Left lobe of liver (tissue), 2 donors: ENCODE measurements at regions not wholly inside any gene's neighbourhood (a gene's known extent, or its start where the extent isn't known, plus 50 kb on each side); places are given as distances from the start of the nearest gene placed in this dataset.

Experiments
- ATAC-seq: fragments of 200-7000 bp; cut with Tn5 transposase; one replicate; pipeline ENCODE4 v1.9.1; 2020; ENCODE audit warnings: mild to moderate bottlenecking, moderate library complexity
- DNase-seq: peaks from one replicate; pipeline ENCODE4 v3.0.0-alpha.2; 2020; ENCODE audit warnings: low spot score
- donor health status: DM: no; HTN: no; CAD: no; lungs with moderate emphysema.
- donor health status: DM: no; HTN: yes; CAD: no.

- no peak for ATAC-seq
- DNase-seq = no peak
These were observed 361.5 kb downstream of the EPM2A start for GRCh38 chr6:145373826-145374225.

GRCh38 chr6:145374570-145374969 is 360.8 kb downstream of the EPM2A start:
- DNase-seq (no peak), ATAC-seq (no peak)

DNA sequence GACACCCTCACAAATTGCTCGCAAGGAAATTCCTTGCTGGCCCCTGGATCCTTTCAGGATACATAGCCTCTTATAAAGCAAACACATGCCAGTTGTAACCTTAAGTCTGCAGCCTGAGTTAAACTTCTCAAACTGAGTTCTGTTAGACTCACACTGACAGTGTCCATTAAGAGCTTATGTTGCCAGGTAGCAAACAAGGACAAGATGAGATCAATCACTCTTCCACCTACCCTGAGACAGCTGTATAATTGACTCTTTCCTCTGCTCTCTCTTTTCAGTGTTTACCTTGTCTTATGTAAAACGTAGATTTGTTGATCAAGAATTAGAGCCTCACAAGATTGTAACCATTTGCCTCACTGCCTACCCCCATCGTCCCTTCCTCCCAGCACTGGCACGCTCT is 359.8 kb downstream of the EPM2A start:
- ATAC-seq = no peak
- DNase-seq = no peak

GRCh38 chr6:145380186-145380585 is 355.1 kb downstream of the EPM2A start:
- ATAC-seq (no peak), DNase-seq (no peak)

- ATAC-seq (no peak), DNase-seq (no peak)
These were observed 353.4 kb downstream of the EPM2A start for GRCh38 chr6:145381941-145382340.

GRCh38 chr6:145383428-145383827 is 351.9 kb downstream of the EPM2A start:
- no peak for DNase-seq
- no peak for ATAC-seq

DNA sequence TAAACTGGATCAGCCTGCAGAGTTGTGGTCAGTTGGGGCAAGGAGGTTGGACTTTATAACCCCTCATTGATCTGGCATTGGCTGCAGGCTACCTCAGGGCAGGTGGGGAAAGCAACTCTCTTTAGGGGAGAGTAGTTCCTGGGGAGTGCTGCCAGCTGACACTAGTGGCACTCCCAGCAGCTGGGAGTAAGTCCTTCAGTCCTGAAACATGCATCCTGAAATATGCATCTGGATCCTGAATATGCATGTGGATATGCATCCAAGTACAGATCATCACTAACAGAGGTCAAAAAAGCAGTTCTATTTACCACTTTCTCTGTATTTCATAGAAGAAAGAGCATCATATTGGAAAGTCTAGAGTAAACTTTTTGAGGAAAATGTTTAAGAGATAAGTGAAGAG is 350.8 kb downstream of the EPM2A start:
- ATAC-seq = no peak
- no peak for DNase-seq

DNA sequence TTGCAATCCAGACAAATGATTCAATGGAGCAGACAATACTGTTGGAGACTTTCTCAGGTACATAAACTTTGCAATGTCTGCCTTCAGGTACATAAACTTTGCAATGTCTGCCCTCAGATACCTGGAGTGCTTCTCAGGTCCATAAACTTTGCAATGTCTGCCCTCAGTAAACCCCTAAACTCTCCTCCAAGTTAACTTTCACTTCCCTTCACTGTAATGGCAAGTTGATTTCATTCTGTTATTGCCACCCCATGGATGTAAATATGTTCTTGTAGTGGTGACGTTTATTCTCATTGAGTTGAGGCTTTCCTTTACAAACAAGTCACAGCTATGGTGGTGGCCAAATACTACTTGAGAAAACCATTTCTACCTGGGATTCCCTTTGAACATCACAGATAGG is 338.8 kb downstream of the EPM2A start:
- no peak for ATAC-seq
- DNase-seq = no peak

DNA sequence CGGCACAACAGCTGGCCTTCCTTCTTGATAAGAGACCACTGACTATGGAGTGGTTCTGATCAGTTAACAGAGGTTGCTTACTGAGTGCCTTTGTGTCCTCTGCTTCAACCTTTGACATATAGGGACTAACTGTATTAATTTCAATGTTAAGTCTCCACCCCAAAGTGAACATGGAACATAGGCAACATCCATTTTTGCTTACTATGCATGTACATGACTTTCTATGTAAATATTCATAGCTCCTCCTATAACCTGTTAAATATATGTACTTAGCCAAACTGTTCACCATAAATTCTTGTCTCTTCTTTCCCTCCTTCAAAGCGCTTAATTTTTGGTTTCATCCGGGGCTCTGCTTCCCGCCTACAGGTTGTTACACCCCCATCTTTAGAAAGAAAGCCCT is 334.8 kb downstream of the EPM2A start:
- no peak for ATAC-seq
- no peak for DNase-seq

GRCh38 chr6:145405006-145405551 is 330.2 kb downstream of the EPM2A start:
- no peak for DNase-seq
- ATAC-seq = no peak

DNA sequence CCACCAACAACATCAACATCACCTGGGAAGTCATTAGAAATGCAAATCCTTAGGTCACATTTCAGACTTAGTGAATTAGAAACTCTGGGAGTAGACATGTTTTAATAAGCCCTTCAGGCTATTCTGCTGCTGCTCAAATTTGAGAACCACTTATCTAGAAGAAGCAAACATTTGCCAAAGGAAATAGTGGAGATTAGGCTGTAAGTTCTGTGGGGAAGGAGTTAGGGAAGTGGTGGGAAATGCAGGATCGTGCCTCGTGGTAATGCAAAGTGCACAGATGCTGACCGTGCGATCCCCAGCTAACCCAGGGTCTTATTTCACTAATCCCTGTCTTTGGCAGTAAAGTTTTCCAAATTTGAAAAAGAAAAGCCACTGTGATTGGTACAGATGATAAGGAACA is 328.5 kb downstream of the EPM2A start:
- ATAC-seq = no peak
- no peak for DNase-seq

- ATAC-seq = no peak
- no peak for DNase-seq
These were observed 319.7 kb downstream of the EPM2A start for GRCh38 chr6:145415616-145416015.

GRCh38 chr6:145420599-145420998 is 314.7 kb downstream of the EPM2A start:
- DNase-seq = no peak
- no peak for ATAC-seq

DNA sequence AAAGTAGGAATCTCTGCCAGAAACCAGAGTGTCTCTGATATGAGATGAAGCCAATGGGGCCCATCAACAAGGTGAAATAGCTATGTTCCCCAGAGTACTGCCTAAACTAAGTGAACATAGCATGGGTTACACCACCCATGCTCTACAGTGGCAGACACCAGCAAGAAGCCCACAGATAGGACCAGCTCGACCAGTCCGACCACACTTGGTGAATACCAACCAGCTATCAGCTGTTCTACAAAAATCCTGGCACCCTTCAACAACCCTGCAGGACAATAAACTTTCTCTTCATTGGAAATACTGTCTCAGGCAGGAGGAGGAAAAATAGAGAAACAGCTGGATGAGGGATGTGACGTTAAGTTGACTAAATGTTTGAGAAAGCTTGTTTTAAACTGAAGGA is 311.4 kb downstream of the EPM2A start:
- ATAC-seq (no peak), DNase-seq (no peak)

DNA sequence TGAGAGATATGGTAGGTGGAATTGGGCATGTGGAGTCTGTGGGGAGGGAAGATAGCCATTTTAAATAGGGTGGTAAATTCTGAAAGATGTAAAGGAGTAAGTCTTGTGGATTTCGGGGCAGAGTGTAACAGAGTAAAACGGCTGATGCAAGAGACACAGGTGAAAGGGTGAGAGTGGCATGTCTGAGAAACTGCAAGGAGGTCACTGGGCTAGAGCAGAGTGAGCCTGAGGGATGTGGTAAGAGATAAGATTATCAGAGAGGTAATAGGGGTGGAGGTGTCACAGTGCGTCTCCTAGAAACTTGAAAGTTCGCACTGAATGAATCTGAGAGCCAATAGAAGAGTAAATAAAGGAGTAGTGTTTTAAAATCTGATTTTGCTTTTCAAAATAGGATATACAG is 308.1 kb downstream of the EPM2A start:
- DNase-seq = no peak
- ATAC-seq = no peak

GRCh38 chr6:145428706-145429105 is 306.6 kb downstream of the EPM2A start:
- ATAC-seq = no peak
- no peak for DNase-seq

DNA sequence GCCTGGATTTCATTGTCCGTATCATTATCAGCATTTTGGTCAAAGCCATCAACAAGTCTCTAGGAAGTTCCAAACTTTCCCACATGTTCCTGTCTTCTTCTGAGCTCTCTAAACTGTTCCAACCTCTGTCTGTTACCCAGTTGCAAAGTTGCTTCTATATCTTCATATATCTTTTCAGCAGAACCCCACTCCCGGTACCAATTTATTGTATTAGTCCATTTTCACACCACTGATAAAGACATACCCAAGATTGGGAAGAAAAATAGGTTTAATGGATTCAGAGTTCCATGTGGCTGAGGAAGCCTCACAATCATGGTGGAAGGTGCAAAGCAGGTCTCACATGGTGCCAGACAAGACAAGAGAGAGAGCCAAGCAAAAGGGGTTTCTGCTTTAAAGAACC is 293.2 kb downstream of the EPM2A start:
- ATAC-seq (no peak), DNase-seq (no peak)

DNA sequence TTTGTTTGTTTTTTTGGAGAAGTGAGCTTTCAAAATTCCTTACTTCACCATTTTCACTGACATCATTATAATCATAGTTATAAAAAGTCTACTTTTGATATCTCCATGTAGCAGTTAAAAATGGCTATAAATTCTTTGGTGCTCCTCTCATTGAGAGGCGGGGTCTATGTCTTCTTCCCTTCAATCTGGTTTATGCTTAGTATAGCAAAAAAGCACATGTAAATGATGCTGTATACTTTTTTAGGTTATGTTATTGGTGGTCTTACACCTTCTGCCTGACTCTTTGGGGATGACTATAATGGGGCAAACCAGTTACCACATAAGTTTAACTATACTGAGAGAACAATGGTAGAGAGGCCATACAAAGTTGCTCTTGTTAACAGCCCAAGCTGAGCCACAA is 289.6 kb downstream of the EPM2A start:
- ATAC-seq (no peak), DNase-seq (no peak)

DNA sequence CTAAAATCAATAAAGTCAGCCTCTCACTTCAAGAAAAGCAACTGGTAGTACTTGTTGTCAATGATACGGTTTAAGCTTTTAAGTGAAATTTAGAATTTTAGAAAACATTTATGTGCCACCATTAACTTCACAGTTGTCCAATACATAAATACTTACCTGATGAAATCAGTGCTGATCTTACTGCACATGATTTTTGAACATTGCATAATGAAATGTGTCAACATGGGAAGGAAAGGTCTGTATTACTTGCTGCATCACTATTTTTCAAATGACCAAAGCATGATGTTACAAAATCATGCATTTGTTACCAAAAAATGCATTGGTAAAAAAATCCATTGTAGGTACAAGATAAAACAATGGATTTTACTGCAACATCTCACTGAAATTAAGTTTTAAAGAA is 284.3 kb downstream of the EPM2A start:
- DNase-seq (no peak), ATAC-seq (no peak)

GRCh38 chr6:145453376-145453775 is 281.9 kb downstream of the EPM2A start:
- DNase-seq (no peak), ATAC-seq (no peak)

- ATAC-seq (no peak), DNase-seq (no peak)
These were observed 281.3 kb downstream of the EPM2A start for GRCh38 chr6:145454006-145454405.

DNA sequence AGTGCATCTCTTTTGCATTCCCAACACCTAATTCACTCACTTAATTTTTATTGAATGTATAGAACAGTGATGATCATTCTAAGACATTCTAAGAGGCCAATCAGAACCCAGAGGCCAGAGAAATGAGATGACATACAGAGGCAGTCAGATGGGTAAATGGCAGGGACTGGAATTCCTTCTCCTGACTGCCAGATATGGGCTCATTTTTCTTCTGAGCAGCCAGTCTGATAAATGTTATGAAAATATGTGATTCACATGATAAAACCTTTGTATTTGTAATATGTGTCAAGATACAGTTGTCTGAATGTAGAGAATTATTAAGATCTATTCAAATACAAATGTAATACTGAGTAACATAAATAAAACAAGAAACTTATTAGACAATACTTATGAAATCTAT is 277.8 kb downstream of the EPM2A start:
- no peak for ATAC-seq
- no peak for DNase-seq

- no peak for ATAC-seq
- DNase-seq = no peak
These were observed 266.8 kb downstream of the EPM2A start for GRCh38 chr6:145468534-145468933.

- ATAC-seq (no peak), DNase-seq (no peak)
These were observed 266.3 kb downstream of the EPM2A start for GRCh38 chr6:145469021-145469420.
